Brain microvascular endothelial cell (primary cell): ENCODE measurements at regions not wholly inside any gene's neighbourhood (a gene's known extent, or its start where the extent isn't known, plus 50 kb on each side); places are given as distances from the start of the nearest gene placed in this dataset.

ENCODE experiments used
- DNase-seq: peaks from one replicate; pipeline ENCODE4 v3.0.0-alpha.2; 2020
- H3K27ac ChIP-seq: fragments of 250-450 bp; sonication (Bioruptor Pico); 2 replicates; pipeline ENCODE4 v1.5.1; 2020; ENCODE audit warnings: mild to moderate bottlenecking, moderate library complexity
- H3K27me3 ChIP-seq: fragments of 250-450 bp; sonication (Bioruptor Pico); replicated peaks from 2 replicates; pipeline ENCODE4 v1.5.1; 2020; ENCODE audit warnings: mild to moderate bottlenecking
- H3K36me3 ChIP-seq: fragments of 250-450 bp; sonication (Bioruptor Pico); replicated peaks from 2 replicates; pipeline ENCODE4 v1.5.1; 2020; ENCODE audit warnings: mild to moderate bottlenecking
- H3K4me3 ChIP-seq: 2 replicates; pipeline ENCODE4 v1.5.1; 2011; ENCODE audit warnings: low read depth, mild to moderate bottlenecking, control low read depth, low read length, moderate library complexity
- in situ Hi-C: cut with HindIII; loops from 2 replicates; pipeline ENCODE4 v1.10.0; 2017; ENCODE audit warnings: low sequenced_read_pairs, low pct_ligation_motif_present
- TF ChIP-seq, protein P1 (sequence below): IDR thresholded peaks from 2 replicates; pipeline ENCODE4 v1.5.1; 2011; ENCODE audit warnings: low read depth, mild to moderate bottlenecking, moderate library complexity, low read length, control low read depth, inconsistent platforms; ENCODE audit errors: missing control alignments

DNA sequence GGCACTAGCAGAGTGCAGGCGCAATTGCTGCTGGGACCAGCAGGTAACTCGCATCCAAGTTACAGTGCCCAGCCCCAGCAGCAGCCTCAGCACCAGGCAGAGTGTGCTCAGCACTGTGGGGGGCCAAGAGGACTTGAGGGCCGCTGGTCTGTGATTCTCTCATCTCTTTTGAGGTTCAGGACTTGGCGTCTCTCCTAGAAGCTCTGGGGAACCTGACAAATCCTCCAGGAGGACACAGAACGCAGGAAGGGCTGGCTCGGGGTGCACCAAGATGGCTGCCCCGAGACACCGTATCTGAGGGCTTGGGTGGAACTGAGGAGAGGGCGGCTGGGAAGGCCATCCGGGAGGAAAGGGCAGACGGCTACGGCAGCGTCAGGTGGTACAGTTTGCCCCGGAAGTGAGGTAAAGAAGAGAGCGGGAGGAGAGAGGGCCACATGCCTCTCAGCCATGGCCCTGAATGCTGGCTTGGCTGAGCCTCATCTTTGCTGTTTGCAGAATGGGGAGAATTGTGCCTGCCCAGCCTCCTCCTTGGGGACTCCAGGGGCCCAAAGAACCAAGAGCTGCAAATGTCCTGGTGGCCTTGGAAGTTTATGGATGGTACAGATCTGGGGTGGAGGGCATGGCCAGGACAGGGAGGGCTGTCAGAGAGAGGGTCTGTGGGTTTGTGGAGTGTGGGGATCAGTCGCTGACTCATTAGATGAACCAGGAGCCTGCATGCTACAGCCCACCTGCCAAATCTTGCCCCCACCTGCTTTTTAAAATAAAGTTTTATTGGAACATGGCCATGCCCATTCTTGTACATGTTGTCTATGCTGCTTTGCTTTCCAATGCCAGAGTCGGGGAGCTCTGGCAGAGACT is 78.0 kb downstream of the MYEOV start:
- H3K36me3 ChIP-seq: no peaks in the 10 kb centered on the region
- no peak overlapping the region for H3K27ac ChIP-seq
- TF ChIP-seq, protein P1, sequence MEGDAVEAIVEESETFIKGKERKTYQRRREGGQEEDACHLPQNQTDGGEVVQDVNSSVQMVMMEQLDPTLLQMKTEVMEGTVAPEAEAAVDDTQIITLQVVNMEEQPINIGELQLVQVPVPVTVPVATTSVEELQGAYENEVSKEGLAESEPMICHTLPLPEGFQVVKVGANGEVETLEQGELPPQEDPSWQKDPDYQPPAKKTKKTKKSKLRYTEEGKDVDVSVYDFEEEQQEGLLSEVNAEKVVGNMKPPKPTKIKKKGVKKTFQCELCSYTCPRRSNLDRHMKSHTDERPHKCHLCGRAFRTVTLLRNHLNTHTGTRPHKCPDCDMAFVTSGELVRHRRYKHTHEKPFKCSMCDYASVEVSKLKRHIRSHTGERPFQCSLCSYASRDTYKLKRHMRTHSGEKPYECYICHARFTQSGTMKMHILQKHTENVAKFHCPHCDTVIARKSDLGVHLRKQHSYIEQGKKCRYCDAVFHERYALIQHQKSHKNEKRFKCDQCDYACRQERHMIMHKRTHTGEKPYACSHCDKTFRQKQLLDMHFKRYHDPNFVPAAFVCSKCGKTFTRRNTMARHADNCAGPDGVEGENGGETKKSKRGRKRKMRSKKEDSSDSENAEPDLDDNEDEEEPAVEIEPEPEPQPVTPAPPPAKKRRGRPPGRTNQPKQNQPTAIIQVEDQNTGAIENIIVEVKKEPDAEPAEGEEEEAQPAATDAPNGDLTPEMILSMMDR: no peak
- H3K4me3 ChIP-seq: no peak overlapping the region
- in situ Hi-C loops: no loop called here
- H3K27me3 ChIP-seq: no peaks in the 10 kb centered on the region
- no peak for DNase-seq

DNA sequence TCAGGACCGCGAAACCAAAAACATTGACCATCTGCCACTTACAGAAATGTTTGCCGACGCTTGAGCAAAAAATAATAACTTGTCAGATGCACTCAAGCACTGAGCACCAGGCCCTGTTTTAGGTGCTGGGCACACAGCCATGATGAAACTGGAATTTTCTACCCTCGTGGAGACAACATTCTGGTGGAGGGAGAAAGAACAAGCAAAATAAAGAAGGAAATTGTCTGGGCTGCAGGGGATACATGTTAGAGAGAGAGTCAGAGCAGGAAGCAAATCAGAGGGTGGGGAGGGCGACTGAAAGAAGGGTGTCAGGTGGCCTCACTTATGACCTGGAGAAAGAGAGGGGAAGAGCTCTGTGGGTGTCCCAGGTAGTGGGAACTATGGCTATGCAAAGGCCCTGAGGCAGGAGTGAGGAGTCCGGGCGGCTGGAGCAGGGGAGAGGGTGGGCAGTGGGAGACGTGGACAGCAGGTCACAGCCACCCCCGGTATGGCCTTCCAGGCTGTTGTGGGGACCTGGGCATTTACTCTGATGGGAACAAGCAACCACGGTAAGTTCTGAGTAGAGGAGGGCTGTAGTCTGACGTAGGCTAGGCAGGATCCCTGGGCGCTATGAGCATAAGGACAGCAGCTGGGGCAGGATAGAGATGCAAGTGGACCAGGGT is 78.8 kb downstream of the MYEOV start:
- no peak for DNase-seq

DNA sequence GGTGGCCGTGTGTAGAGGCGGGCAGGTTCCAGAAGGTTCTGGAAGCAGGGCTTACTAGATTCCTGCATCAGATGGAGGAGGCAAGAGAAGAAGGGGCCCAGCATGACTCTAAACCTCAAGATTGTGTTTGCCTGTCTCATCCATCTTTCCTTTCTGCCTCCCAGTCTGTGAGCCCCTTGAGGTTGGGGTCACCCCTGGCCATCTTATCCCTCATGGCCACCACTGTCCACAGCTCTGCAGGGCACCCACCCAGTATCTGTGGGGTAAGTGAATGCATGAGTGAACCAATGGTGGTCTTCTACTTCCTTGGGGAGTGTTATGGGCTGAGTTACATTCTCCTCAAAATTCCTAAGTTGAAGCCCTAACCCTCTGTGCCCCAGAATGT is 79.3 kb downstream of the MYEOV start:
- Histone ChIP-seq H3K27me3 (no peaks in the 10 kb centered on the region), H3K36me3 (no peaks in the 10 kb centered on the region), H3K4me3 (no peak overlapping the region), H3K27ac (no peak overlapping the region)
- DNase-seq: no peak
- in situ Hi-C loops: no loop called here
- TF ChIP-seq, protein P1: no peak

More for the DNA sequence above, 78.8 kb downstream of the MYEOV start:
- no peaks in the 10 kb centered on the region for H3K36me3 ChIP-seq
- H3K27me3 ChIP-seq: no peaks in the 10 kb centered on the region
- TF ChIP-seq, protein P1: no peak
- no peak overlapping the region for H3K4me3 ChIP-seq
- in situ Hi-C loops: no loop called here
- no peak overlapping the region for H3K27ac ChIP-seq

DNA sequence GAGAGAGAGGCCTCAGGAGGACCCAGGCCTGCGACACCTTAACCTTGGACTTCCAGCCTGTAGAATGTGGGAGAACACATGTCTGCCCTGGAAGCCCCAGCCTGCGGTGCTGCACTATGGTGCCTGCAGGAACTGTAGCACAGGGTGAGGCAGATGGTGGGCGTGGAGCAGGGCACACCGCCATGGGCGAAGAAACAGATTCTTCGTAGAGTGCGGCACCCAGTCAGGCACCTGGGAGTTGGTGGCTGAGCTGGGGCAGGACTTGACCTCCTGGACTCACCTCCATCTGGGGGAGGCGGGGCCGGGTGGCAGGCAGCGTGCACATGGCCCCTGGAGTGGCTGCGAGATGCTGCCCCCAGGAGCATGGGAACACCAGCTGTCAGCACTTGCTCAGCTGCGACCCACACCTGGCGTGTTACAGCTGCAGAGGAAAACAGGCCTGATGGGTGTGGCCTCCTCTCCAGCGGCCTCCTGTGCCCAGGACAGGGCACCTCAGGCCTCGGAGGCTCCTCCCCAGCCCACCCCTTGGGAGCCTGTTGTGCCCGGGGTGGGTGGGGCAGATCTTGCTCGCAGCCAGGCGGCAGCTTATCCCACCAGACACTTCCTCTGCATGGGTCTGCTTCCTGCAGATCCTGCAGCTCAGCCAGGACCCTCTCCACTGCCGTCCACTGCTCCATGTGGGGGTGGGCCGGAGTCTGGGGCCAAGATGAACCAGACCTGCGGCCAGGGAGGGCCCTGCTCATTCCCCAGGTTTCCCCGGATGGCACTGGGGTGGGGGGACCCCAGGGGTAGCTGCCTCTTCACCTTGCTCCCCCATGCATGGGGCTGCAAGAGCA is 80.4 kb downstream of the MYEOV start:
- no peaks in the 10 kb centered on the region for H3K27me3 ChIP-seq
- TF ChIP-seq, protein P1: no peak
- H3K4me3 ChIP-seq: no peak overlapping the region
- H3K36me3 ChIP-seq: no peaks in the 10 kb centered on the region
- in situ Hi-C loops: no loop called here
- H3K27ac ChIP-seq: no peak overlapping the region
- DNase-seq: no peak

DNA sequence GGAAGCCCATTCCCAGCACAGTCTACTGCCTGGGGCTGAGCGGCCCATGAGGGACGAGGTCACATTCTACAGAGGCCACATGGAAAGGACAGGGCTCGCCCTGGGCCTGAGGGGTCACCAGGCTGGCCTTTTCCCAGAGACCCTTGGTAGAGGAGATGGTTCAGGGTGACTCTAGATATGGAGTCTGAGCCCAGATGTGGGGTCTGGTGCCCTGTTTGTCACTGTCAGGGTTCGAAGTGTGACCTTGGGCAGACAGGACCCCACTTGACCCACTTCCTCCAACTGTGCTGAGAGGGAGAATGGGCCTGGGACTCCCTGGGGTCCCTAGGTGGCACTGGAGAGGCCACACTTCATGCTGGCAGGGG is 81.0 kb downstream of the MYEOV start:
- no peak for DNase-seq
- no peaks in the 10 kb centered on the region for H3K27me3 ChIP-seq
- H3K4me3 ChIP-seq: no peak overlapping the region
- TF ChIP-seq, protein P1: no peak
- no peaks in the 10 kb centered on the region for H3K36me3 ChIP-seq
- in situ Hi-C loops: no loop called here
- no peak overlapping the region for H3K27ac ChIP-seq
